HG02981 (cell line): ENCODE measurements at regions not wholly inside any gene's neighbourhood (a gene's known extent, or its start where the extent isn't known, plus 50 kb on each side); places are given as distances from the start of the nearest gene placed in this dataset.
"Not testable (repeated sequence)": the region's sequence is repeated elsewhere in the genome, so short reads cannot be mapped to it uniquely, and the experiment has no call there.

Experiments used
- ATAC-seq: cut with Tn5 transposase; IDR thresholded peaks from one replicate; pipeline ENCODE4 v1.9.1; 2021; ENCODE audit warnings: mild to moderate bottlenecking, moderate library complexity; ENCODE audit not compliant: unreplicated experiment

GRCh38 chr6:85887461-85887860, 244.8 kb upstream of the SYNCRIP start:
- ATAC-seq = no peak

- no peak for ATAC-seq
Observed at GRCh38 chr6:85868685-85869084, 226.0 kb upstream of the SYNCRIP start.

DNA sequence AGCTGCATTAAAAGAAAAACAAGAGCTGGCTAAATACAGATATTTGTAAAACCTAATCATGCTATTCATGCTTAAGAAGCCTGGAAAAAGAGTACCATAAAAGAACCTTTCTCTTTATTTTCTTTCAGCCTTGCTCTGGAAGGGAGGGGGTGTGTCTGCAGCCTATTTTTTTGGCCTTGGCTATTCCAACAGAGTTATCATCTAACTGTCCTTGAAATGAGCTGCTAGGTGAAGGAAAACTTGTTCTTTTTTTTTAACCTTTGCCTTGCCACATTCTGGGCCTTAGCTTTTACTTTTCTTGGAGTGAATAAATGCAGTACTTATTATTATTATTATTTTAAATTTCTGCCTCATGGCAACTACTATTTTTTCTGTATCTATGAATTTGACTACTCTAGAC, 224.9 kb upstream of the SYNCRIP start:
- ATAC-seq = no peak

DNA sequence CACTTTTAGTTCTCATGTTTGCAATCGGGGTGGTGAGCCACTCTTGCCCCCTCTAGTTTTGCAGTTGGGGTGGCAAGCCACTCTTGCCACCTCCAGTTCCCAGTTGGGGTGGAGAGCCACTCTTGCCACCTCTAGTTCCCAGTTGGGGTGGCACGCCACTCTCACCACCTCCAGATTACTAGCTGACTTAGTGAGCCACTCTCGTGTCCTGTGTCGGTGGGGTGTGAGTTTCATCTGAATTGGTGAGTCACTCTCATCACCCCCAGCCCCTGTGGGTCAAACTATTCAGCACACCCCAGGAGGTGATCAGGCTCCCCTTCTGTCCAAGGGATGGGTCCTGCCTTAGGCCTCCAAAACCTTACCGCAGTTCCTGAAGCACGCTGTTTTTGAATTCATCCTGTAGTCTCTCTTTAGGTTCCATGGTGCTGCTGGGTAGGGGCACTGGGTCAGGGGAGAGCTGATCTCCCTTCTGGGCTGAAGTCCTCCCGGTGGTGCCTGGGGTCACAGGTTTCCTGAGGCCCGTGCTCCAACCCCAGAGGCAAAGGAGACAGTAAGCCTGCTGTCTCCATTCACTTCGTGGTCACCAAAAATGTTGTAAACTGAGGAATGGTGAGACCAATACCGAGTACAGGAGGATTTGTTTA, 224.2 kb upstream of the SYNCRIP start:
- ATAC-seq = no peak

DNA sequence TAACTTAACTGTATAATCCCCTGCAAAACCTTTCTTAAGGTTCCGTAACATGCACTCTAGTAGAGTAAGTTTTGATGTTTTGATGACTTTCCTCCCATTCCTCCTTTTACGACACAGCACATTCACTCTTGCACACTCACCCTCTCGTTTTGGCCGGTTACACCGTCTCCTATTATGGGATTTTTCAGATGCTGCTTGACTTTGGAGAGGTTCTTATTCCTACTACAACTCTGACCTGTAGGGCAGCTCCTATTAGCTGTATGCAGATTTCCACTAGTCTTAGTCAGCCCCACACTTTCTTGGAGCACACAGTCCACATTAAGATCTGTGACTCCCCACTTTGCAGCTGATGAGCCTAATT, 223.7 kb upstream of the SYNCRIP start:
- no peak for ATAC-seq

DNA sequence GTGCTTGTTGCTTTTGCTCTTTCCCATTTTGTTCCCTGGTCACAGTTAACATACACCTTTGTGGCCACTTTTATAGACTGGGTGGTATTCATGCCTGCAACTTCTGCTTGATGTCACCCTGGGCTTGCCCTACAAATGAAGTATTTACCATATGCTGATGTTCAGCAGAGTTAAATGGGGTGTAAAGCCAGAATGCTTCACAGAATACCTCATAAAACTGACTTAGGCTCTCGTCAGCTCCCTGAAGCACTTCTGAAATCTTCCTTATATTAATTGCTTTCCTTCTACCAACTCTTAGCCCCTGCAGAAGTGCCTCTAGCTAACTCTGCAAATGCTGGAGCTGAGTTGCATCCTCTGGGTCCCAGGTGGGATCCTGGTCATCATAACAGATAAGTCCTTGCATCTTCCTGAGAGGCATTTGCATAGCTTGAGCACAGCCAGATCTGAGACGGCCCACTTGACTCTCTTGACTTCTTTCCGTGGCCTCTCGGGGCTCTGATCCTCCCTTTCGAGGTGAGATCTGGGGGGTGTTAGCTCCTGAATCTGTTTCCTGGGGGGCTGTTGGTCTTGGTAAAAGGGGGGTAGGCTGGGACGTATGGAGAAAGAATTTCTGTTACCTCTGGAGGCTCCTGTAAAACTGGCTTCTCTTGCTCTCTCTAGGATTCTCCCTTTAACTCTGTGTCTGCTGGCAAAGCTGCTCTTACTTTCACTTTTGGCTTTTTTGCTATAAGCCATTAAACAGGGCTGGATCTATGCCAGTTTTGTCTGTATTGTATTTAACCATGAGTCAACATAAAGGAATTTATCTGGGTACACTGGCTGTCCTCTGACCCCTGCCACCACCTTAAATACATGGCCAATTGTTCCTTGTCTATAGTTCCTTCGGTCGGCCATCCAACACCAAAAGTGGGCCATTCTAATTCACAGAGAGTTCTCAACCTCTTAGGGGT, 223.0 kb upstream of the SYNCRIP start:
- ATAC-seq = peak; percentile 63

- no peak for ATAC-seq
Observed at GRCh38 chr6:85864453-85865401, 222.0 kb upstream of the SYNCRIP start.

GRCh38 chr6:85856235-85856634, 213.5 kb upstream of the SYNCRIP start:
- no peak for ATAC-seq

- ATAC-seq = not testable (repeated sequence)
Observed at GRCh38 chr6:85838351-85839119, 195.8 kb upstream of the SYNCRIP start.

DNA sequence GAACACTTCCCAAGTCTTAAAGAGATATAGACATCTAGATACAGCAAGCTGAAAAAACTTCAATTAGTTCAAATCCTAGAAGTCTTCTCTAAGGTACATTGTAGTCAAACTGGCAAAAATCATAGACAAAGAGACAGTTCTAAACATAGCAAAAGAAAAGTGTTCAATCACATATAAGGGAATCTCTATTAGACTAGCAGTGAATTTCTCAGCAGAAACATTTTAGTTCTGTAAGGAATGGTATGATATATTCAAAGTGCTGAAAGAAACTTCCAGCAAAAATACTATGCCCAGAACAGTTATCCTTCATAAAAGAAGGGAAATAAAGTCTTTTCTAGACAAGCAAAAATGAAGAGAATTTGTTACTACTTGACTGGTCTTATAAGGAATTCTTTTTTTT, 186.3 kb upstream of the SYNCRIP start:
- ATAC-seq = no peak

DNA sequence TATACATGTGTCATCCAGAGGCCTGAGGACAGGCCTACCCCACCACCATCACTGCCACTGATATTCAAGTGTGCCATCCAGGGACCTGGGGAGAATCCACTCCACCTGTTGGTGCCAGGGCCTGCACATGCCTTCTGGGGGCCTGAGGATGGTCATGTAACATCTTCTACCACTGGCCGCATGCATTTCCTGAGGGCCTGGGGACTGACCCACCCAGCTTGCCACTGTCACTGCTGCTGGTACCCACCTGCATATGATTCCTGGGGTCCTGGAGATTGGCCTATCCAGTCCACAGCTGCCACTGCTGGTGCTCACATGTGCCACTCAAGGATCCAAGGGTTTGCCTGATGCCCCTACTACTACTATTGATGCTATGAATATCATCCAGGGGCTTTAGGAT, 184.3 kb upstream of the SYNCRIP start:
- ATAC-seq = no peak

DNA sequence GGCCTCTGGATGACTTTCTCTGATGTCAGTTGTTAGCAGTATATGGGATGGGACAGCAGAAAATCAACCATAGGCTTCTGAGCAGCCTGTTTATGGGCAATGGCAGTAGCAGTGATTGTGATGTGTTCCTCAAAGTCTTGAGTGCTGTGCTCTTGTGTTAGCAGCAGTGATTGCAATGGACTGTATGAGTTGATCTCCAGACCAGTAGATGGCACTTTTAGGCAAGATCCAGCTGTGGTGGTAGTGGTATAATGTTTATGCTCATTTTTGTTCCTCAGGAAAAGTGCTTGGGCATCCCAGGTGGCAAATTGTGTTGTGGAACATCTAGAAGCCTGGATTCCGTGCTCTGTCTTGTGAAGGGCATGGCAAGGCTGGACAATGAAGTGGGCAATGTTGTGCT, 181.6 kb upstream of the SYNCRIP start:
- ATAC-seq = no peak

GRCh38 chr6:85810558-85810957, 167.9 kb upstream of the SYNCRIP start:
- ATAC-seq = no peak

- no peak for ATAC-seq
Observed at GRCh38 chr6:85803721-85804120, 161.0 kb upstream of the SYNCRIP start.

DNA sequence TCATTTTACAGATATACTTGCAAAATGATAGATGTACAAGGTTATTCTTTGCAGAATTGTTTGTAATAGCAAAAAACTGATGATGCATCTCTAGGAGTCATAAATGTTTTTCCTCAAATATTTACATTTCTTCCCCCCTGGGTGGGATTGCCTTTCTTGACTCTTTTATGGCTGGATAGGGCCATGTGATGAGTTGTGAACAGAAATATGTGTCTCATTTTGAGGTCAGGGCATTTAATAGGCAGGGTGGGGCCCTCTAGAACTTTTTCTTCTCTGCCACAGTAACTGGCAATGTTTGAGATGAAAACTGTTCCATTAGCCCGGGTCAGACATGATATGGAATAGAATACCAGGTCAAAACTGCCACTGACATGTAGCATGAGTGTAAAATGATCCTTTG, 159.5 kb upstream of the SYNCRIP start:
- no peak for ATAC-seq

DNA sequence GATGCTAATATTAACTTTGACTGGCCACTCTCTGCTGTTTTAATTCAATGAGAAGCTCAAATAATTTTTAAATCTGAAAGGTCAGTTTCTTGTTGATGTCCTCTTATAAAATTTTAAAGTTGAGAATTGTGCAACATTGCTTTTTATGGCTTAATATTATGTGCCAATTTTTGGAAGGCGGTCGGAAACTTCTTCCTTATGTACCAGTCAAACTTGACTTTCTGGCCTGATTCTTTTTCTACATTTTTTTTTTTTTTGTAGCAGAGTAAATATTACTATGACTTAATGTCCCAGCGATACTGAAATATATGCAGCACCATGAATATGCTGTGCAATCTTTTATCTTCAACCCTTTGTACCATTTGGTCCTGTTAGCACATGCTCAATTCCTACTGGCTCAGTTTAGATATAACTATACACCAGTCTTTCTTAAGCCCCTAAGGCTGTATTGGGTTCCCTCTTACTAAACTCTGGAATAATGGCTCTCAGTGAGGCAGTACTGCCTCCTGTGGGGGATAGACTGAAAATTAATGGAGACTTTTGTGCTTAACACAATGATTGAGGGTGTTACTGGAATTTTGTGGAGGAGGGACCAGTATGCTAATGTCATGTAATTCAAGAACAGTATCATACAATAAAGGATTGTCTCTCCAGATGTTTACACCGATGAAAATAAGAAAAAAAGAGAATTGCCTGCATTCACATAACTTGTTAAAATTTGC, 156.4 kb upstream of the SYNCRIP start:
- no peak for ATAC-seq

DNA sequence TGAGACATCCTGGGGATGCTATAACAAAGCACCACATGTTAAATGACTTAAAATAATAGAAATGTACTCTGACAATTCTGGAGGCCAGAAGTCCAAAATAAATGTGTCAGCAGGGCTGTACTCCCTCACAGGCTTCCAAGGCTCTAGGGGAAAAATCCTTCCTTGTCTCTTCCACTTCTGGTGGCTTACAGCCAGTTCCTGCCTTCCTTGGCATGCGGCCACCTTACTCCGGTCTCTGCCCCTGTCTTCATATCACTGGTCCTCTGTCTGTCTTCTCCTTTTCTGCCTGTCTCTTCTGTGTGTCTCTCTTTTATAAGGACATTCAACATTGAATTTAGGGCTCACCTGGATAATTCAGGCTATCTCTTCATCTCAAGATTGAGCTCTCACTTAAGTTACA, 155.3 kb upstream of the SYNCRIP start:
- ATAC-seq = no peak

DNA sequence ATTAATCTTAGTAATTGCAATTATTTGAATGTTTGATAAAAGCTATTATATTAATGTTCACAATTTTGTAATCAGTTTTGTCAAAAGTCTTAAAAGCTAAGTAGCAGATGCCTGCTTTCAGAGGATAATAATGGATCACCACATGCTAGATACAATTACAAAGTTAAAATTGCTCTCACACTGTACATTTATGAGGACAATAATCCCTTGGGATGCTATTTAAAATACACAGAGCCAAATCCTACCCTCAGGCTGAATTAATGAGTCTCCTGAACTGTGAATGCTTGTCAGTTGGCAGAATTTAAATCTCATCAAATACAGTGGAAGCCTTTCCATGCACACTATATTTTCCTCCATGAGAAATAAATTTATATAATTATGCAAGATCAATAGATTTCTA, 153.3 kb upstream of the SYNCRIP start:
- ATAC-seq = no peak

DNA sequence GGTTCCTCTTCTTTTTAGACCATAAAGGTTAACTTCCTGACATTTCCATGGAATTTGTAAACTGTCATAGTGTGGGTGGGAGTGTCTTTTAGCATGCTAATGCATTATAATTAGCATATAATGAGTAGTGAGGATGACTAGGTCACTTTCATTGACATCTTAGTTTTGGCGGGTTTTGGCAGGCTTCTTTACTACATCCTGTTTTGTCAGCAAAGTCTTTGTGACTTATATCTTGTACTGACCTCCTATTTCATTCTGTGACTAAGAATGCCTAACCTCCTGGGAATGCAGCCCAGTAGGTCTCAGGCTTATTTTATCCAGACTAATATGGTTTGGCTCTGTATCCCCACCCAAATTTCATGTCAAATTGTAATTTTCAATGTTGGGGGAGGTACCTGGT, 149.6 kb upstream of the SYNCRIP start:
- no peak for ATAC-seq

- ATAC-seq = no peak
Observed at GRCh38 chr6:85775883-85776282, 133.2 kb upstream of the SYNCRIP start.
